ENCODE measurements at regions not wholly inside any gene's neighbourhood (a gene's known extent, or its start where the extent isn't known, plus 50 kb on each side); places are given as distances from the start of the nearest gene placed in this dataset.

GRCh38 chr18:55079067-55079466 lies 119.8 kb upstream of the CCDC68 start:
- H3K36me3 Mint-ChIP-seq (ENCODE audit: unreplicated experiment) = no peaks in the 10 kb centered on the region
- no peak overlapping the region for H3K4me3 Mint-ChIP-seq (ENCODE audit: unreplicated experiment)
- no peak overlapping the region for H3K27ac Mint-ChIP-seq (ENCODE audit: unreplicated experiment)
- no peak for TF ChIP-seq CTCF (IDR thresholded peaks at IDR 0.05; ENCODE audit: partially characterized antibody, unreplicated experiment)
- no peaks in the 10 kb centered on the region for H3K4me1 Mint-ChIP-seq (ENCODE audit: low read depth, unreplicated experiment)
- H3K9me3 Mint-ChIP-seq (ENCODE audit: unreplicated experiment) = no peaks in the 10 kb centered on the region
- DNase-seq = no peak
- peaks cover 2% of the 10 kb centered on the region for H3K27me3 Mint-ChIP-seq (ENCODE audit: unreplicated experiment)

- no peak overlapping the region for H3K27ac Mint-ChIP-seq (ENCODE audit: unreplicated experiment)
- no peak overlapping the region for H3K4me3 Mint-ChIP-seq (ENCODE audit: unreplicated experiment)
- no peak for TF ChIP-seq CTCF (IDR thresholded peaks at IDR 0.05; ENCODE audit: partially characterized antibody, unreplicated experiment)
- H3K4me1 Mint-ChIP-seq (ENCODE audit: low read depth, unreplicated experiment) = no peaks in the 10 kb centered on the region
- no peak for DNase-seq
- H3K36me3 Mint-ChIP-seq (ENCODE audit: unreplicated experiment) = no peaks in the 10 kb centered on the region
- peaks cover 2% of the 10 kb centered on the region for H3K27me3 Mint-ChIP-seq (ENCODE audit: unreplicated experiment)
- no peaks in the 10 kb centered on the region for H3K9me3 Mint-ChIP-seq (ENCODE audit: unreplicated experiment)
Measured at GRCh38 chr18:55078303-55078932, 119.2 kb upstream of the CCDC68 start.

GRCh38 chr18:55076643-55077218 lies 117.5 kb upstream of the CCDC68 start:
- no peak for TF ChIP-seq CTCF (IDR thresholded peaks at IDR 0.05; ENCODE audit: partially characterized antibody, unreplicated experiment)
- DNase-seq = no peak
- Mint-ChIP-seq H3K4me1 (ENCODE audit: low read depth, unreplicated experiment) (no peaks in the 10 kb centered on the region), H3K27ac (ENCODE audit: unreplicated experiment) (no peak overlapping the region), H3K4me3 (ENCODE audit: unreplicated experiment) (no peak overlapping the region), H3K9me3 (ENCODE audit: unreplicated experiment) (no peaks in the 10 kb centered on the region), H3K27me3 (ENCODE audit: unreplicated experiment) (peaks cover 2% of the 10 kb centered on the region), H3K36me3 (ENCODE audit: unreplicated experiment) (no peaks in the 10 kb centered on the region)

GRCh38 chr18:55073834-55074233 lies 114.6 kb upstream of the CCDC68 start:
- no peak for TF ChIP-seq CTCF (IDR thresholded peaks at IDR 0.05; ENCODE audit: partially characterized antibody, unreplicated experiment)
- Mint-ChIP-seq H3K4me3 (ENCODE audit: unreplicated experiment) (no peak overlapping the region), H3K4me1 (ENCODE audit: low read depth, unreplicated experiment) (no peaks in the 10 kb centered on the region), H3K27ac (ENCODE audit: unreplicated experiment) (no peak overlapping the region), H3K9me3 (ENCODE audit: unreplicated experiment) (no peaks in the 10 kb centered on the region), H3K36me3 (ENCODE audit: unreplicated experiment) (no peaks in the 10 kb centered on the region), H3K27me3 (ENCODE audit: unreplicated experiment) (no peaks in the 10 kb centered on the region)
- DNase-seq = no peak

- Mint-ChIP-seq H3K9me3 (ENCODE audit: unreplicated experiment) (no peaks in the 10 kb centered on the region), H3K36me3 (ENCODE audit: unreplicated experiment) (no peaks in the 10 kb centered on the region), H3K27ac (ENCODE audit: unreplicated experiment) (no peak overlapping the region), H3K27me3 (ENCODE audit: unreplicated experiment) (no peaks in the 10 kb centered on the region), H3K4me3 (ENCODE audit: unreplicated experiment) (no peak overlapping the region), H3K4me1 (ENCODE audit: low read depth, unreplicated experiment) (no peaks in the 10 kb centered on the region)
- no peak for TF ChIP-seq CTCF (IDR thresholded peaks at IDR 0.05; ENCODE audit: partially characterized antibody, unreplicated experiment)
- no peak for DNase-seq
Measured at GRCh38 chr18:55073116-55073515, 113.9 kb upstream of the CCDC68 start.
